ENCODE measurements at regions not wholly inside any gene's neighbourhood (a gene's known extent, or its start where the extent isn't known, plus 50 kb on each side); places are given as distances from the start of the nearest gene placed in this dataset.

DNA sequence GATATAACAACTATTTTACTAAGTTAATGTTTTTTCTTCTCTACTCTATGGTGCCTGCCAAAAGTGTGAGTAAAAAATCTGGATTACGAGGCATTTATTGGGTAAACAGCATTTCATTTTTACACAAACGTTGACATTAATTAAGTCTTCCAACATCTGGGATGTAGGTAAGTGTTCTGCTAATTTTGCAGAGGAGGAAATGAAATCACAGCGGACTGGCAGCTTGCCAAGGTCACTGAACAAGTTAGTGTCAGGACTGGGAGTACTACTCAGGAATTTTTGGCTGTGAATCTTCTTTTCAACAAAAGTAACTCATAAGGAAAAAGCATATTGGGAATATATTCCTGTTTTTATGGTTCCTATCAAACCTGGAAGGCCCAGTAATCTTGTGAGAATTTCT, 612.1 kb upstream of the FZD8 start:
- TF ChIP-seq RAD21 (IDR thresholded peaks at IDR 0.05; ENCODE audit: low read length), result no peak
- TF ChIP-seq, protein P1, sequence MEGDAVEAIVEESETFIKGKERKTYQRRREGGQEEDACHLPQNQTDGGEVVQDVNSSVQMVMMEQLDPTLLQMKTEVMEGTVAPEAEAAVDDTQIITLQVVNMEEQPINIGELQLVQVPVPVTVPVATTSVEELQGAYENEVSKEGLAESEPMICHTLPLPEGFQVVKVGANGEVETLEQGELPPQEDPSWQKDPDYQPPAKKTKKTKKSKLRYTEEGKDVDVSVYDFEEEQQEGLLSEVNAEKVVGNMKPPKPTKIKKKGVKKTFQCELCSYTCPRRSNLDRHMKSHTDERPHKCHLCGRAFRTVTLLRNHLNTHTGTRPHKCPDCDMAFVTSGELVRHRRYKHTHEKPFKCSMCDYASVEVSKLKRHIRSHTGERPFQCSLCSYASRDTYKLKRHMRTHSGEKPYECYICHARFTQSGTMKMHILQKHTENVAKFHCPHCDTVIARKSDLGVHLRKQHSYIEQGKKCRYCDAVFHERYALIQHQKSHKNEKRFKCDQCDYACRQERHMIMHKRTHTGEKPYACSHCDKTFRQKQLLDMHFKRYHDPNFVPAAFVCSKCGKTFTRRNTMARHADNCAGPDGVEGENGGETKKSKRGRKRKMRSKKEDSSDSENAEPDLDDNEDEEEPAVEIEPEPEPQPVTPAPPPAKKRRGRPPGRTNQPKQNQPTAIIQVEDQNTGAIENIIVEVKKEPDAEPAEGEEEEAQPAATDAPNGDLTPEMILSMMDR (conservative IDR thresholded peaks at IDR 0.05; ENCODE audit: low read depth, low read length), result no peak
- TF ChIP-seq, protein P2, sequence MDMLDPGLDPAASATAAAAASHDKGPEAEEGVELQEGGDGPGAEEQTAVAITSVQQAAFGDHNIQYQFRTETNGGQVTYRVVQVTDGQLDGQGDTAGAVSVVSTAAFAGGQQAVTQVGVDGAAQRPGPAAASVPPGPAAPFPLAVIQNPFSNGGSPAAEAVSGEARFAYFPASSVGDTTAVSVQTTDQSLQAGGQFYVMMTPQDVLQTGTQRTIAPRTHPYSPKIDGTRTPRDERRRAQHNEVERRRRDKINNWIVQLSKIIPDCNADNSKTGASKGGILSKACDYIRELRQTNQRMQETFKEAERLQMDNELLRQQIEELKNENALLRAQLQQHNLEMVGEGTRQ (IDR thresholded peaks at IDR 0.05; ENCODE audit: low read depth, low read length), result no peak
- TF ChIP-seq POLR2A (IDR thresholded peaks at IDR 0.05; ENCODE audit: low read depth, low read length), result no peak
- TF ChIP-seq NFE2L2 (IDR thresholded peaks at IDR 0.05; ENCODE audit: low read depth, low read length), result no peak

All from IMR-90 (cell line).